ENCODE measurements at regions not wholly inside any gene's neighbourhood (a gene's known extent, or its start where the extent isn't known, plus 50 kb on each side); places are given as distances from the start of the nearest gene placed in this dataset.

GRCh38 chr5:111840036-111840674, 83.2 kb upstream of the NREP start:
- Mint-ChIP-seq H3K27me3 (ENCODE audit: low read depth, unreplicated experiment) (no peaks in the 10 kb centered on the region), H3K4me3 (ENCODE audit: unreplicated experiment) (no peak overlapping the region), H3K27ac (ENCODE audit: unreplicated experiment) (no peak overlapping the region), H3K4me1 (ENCODE audit: low read depth, unreplicated experiment) (peaks cover 5% of the 10 kb centered on the region), H3K9me3 (ENCODE audit: unreplicated experiment) (no peaks in the 10 kb centered on the region), H3K36me3 (ENCODE audit: low read depth, unreplicated experiment) (no peaks in the 10 kb centered on the region)
- no peaks in the 10 kb centered on the region for H3K79me2 ChIP-seq (ENCODE audit: insufficient read depth, low read length)
- TF ChIP-seq CTCF (IDR thresholded peaks at IDR 0.05; ENCODE audit: insufficient read depth, low read depth, low read length) (no peak), EZH2 (IDR thresholded peaks at IDR 0.05; ENCODE audit: insufficient read depth, low read length) (no peak)
- H3K27ac ChIP-seq (ENCODE audit: low read depth, low read length), result no peak overlapping the region
- H3K4me3 ChIP-seq (ENCODE audit: insufficient read depth, low read depth, low read length), result no peak overlapping the region
- no peaks in the 10 kb centered on the region for H4K20me1 ChIP-seq (ENCODE audit: insufficient read depth, low read length)
- no peak overlapping the region for H3K9ac ChIP-seq (ENCODE audit: low read length)
- no peak for DNase-seq (ENCODE audit: low read depth)
- no peak for FAIRE-seq
- no peak overlapping the region for H2AFZ ChIP-seq (ENCODE audit: low read depth, low read length)
- no peaks in the 10 kb centered on the region for H3K9me3 ChIP-seq (ENCODE audit: insufficient read depth, low read depth, low read length)
- H3K4me1 ChIP-seq (ENCODE audit: insufficient read depth, low read length), result no peaks in the 10 kb centered on the region
- no peaks in the 10 kb centered on the region for H3K27me3 ChIP-seq (ENCODE audit: insufficient read depth, low read length)
- no peak overlapping the region for H3K4me2 ChIP-seq (ENCODE audit: low read length)
- no peaks in the 10 kb centered on the region for H3K36me3 ChIP-seq (ENCODE audit: insufficient read depth, low read length)

- no peaks in the 10 kb centered on the region for H3K36me3 Mint-ChIP-seq (ENCODE audit: low read depth, unreplicated experiment)
- Histone ChIP-seq H3K4me1 (ENCODE audit: insufficient read depth, low read length) (no peaks in the 10 kb centered on the region), H3K36me3 (ENCODE audit: insufficient read depth, low read length) (no peaks in the 10 kb centered on the region), H3K4me3 (ENCODE audit: insufficient read depth, low read depth, low read length) (no peak overlapping the region), H3K9me3 (ENCODE audit: insufficient read depth, low read depth, low read length) (no peaks in the 10 kb centered on the region), H4K20me1 (ENCODE audit: insufficient read depth, low read length) (no peaks in the 10 kb centered on the region), H3K79me2 (ENCODE audit: insufficient read depth, low read length) (no peaks in the 10 kb centered on the region), H3K4me2 (ENCODE audit: low read length) (no peak overlapping the region), H3K27ac (ENCODE audit: low read depth, low read length) (no peak overlapping the region), H2AFZ (ENCODE audit: low read depth, low read length) (no peak overlapping the region), H3K9ac (ENCODE audit: low read length) (no peak overlapping the region), H3K27me3 (ENCODE audit: insufficient read depth, low read length) (no peaks in the 10 kb centered on the region)
- no peak for TF ChIP-seq EZH2 (IDR thresholded peaks at IDR 0.05; ENCODE audit: insufficient read depth, low read length)
- no peak for TF ChIP-seq CTCF (IDR thresholded peaks at IDR 0.05; ENCODE audit: insufficient read depth, low read depth, low read length)
- no peak overlapping the region for H3K4me3 Mint-ChIP-seq (ENCODE audit: unreplicated experiment)
- DNase-seq (ENCODE audit: low read depth), result no peak
- no peak for FAIRE-seq
- H3K9me3 Mint-ChIP-seq (ENCODE audit: unreplicated experiment), result no peaks in the 10 kb centered on the region
- no peak overlapping the region for H3K27ac Mint-ChIP-seq (ENCODE audit: unreplicated experiment)
- no peaks in the 10 kb centered on the region for H3K27me3 Mint-ChIP-seq (ENCODE audit: low read depth, unreplicated experiment)
- H3K4me1 Mint-ChIP-seq (ENCODE audit: low read depth, unreplicated experiment), result peaks cover 8% of the 10 kb centered on the region
Measured at GRCh38 chr5:111839438-111839837, 82.4 kb upstream of the NREP start.

GRCh38 chr5:111836426-111836825, 79.4 kb upstream of the NREP start:
- no peak overlapping the region for H2AFZ ChIP-seq (ENCODE audit: low read depth, low read length)
- no peak overlapping the region for H3K9ac ChIP-seq (ENCODE audit: low read length)
- Mint-ChIP-seq H3K27ac (ENCODE audit: unreplicated experiment) (no peak overlapping the region), H3K36me3 (ENCODE audit: low read depth, unreplicated experiment) (no peaks in the 10 kb centered on the region), H3K27me3 (ENCODE audit: low read depth, unreplicated experiment) (no peaks in the 10 kb centered on the region), H3K9me3 (ENCODE audit: unreplicated experiment) (no peaks in the 10 kb centered on the region), H3K4me3 (ENCODE audit: unreplicated experiment) (no peak overlapping the region), H3K4me1 (ENCODE audit: low read depth, unreplicated experiment) (peaks cover 8% of the 10 kb centered on the region)
- FAIRE-seq, result no peak
- no peak for TF ChIP-seq CTCF (IDR thresholded peaks at IDR 0.05; ENCODE audit: insufficient read depth, low read depth, low read length)
- no peak for TF ChIP-seq EZH2 (IDR thresholded peaks at IDR 0.05; ENCODE audit: insufficient read depth, low read length)
- H3K79me2 ChIP-seq (ENCODE audit: insufficient read depth, low read length), result no peaks in the 10 kb centered on the region
- no peaks in the 10 kb centered on the region for H3K9me3 ChIP-seq (ENCODE audit: insufficient read depth, low read depth, low read length)
- H3K4me2 ChIP-seq (ENCODE audit: low read length), result no peak overlapping the region
- H3K36me3 ChIP-seq (ENCODE audit: insufficient read depth, low read length), result no peaks in the 10 kb centered on the region
- no peak overlapping the region for H3K27ac ChIP-seq (ENCODE audit: low read depth, low read length)
- H3K27me3 ChIP-seq (ENCODE audit: insufficient read depth, low read length), result no peaks in the 10 kb centered on the region
- H4K20me1 ChIP-seq (ENCODE audit: insufficient read depth, low read length), result no peaks in the 10 kb centered on the region
- H3K4me1 ChIP-seq (ENCODE audit: insufficient read depth, low read length), result no peaks in the 10 kb centered on the region
- no peak overlapping the region for H3K4me3 ChIP-seq (ENCODE audit: insufficient read depth, low read depth, low read length)
- no peak for DNase-seq (ENCODE audit: low read depth)

All from astrocyte (in vitro differentiated cells and primary cell).